NCI-H526 (cell line): ENCODE measurements at regions not wholly inside any gene's neighbourhood (a gene's known extent, or its start where the extent isn't known, plus 50 kb on each side); places are given as distances from the start of the nearest gene placed in this dataset.
A peak's percentile ranks its signal among the peaks of the same experiment; 100 is the strongest.

Source experiments
- DNase-seq, 2 experiments: peaks; one replicate each; lab custom pipeline; 2025; lab: John Stamatoyannopoulos, UW

GRCh38 chr12:92462527-92462926 lies 240.3 kb upstream of the PLEKHG7 start:
- DNase-seq: no peak

GRCh38 chr12:92462049-92462448 lies 240.7 kb upstream of the PLEKHG7 start:
- no peak for DNase-seq

GRCh38 chr12:92459850-92460249 lies 242.9 kb upstream of the PLEKHG7 start:
- no peak for DNase-seq

- no peak for DNase-seq
Measured at GRCh38 chr12:92458996-92459395, 243.8 kb upstream of the PLEKHG7 start.

- DNase-seq: no peak
Measured at GRCh38 chr12:92457458-92458180, 245.2 kb upstream of the PLEKHG7 start.

GRCh38 chr12:92452763-92453162 lies 250.0 kb upstream of the PLEKHG7 start:
- DNase-seq: no peak

- no peak for DNase-seq
Measured at GRCh38 chr12:92446083-92446460, 256.7 kb upstream of the PLEKHG7 start.

GRCh38 chr12:92445253-92446082 lies 257.3 kb upstream of the PLEKHG7 start:
- no peak for DNase-seq

- no peak for DNase-seq
Measured at GRCh38 chr12:92444763-92445162, 258.0 kb upstream of the PLEKHG7 start.

GRCh38 chr12:92442782-92443181 lies 260.0 kb upstream of the PLEKHG7 start:
- peak in 1 of 2 experiments; percentile 21 for DNase-seq

- DNase-seq: no peak
Measured at GRCh38 chr12:92440072-92440471, 262.7 kb upstream of the PLEKHG7 start.

- DNase-seq: no peak
Measured at GRCh38 chr12:92439420-92439805, 263.4 kb upstream of the PLEKHG7 start.

GRCh38 chr12:92438641-92439419 lies 264.0 kb upstream of the PLEKHG7 start:
- no peak for DNase-seq

GRCh38 chr12:92437452-92437851 lies 265.3 kb upstream of the PLEKHG7 start:
- DNase-seq: no peak

- DNase-seq: no peak
Measured at GRCh38 chr12:92436856-92437255, 265.9 kb upstream of the PLEKHG7 start.

- DNase-seq: no peak
Measured at GRCh38 chr12:92434607-92435025, 268.2 kb upstream of the PLEKHG7 start.

GRCh38 chr12:92432724-92433441 lies 269.9 kb upstream of the PLEKHG7 start:
- no peak for DNase-seq

- no peak for DNase-seq
Measured at GRCh38 chr12:92431146-92431545, 271.6 kb upstream of the PLEKHG7 start.

GRCh38 chr12:92426332-92426731 lies 276.5 kb upstream of the PLEKHG7 start:
- DNase-seq: no peak

- DNase-seq: no peak
Measured at GRCh38 chr12:92425165-92425564, 277.6 kb upstream of the PLEKHG7 start.

- no peak for DNase-seq
Measured at GRCh38 chr12:92424338-92424737, 278.5 kb upstream of the PLEKHG7 start.

GRCh38 chr12:92421701-92422100 lies 276.1 kb upstream of the BTG1 start:
- peak; percentile 49 to 74 for DNase-seq
